ENCODE measurements at regions not wholly inside any gene's neighbourhood (a gene's known extent, or its start where the extent isn't known, plus 50 kb on each side); places are given as distances from the start of the nearest gene placed in this dataset.

GRCh38 chr3:135897715-135898114, 67.8 kb upstream of the PPP2R3A start:
- no peak for TF ChIP-seq CTCF (IDR thresholded peaks at IDR 0.05)
- no peak for TF ChIP-seq POLR2A (IDR thresholded peaks at IDR 0.05)
